ENCODE measurements at regions not wholly inside any gene's neighbourhood (a gene's known extent, or its start where the extent isn't known, plus 50 kb on each side); places are given as distances from the start of the nearest gene placed in this dataset.

GRCh38 chr9:90256345-90256744 lies 386.3 kb downstream of the DIRAS2 start:
- DNase-seq (ENCODE audit: extremely low read depth in 1 of 2, low read depth in 1 of 2) = no peak

- no peak for DNase-seq (ENCODE audit: extremely low read depth in 1 of 2, low read depth in 1 of 2)
Measured at GRCh38 chr9:90259311-90260246, 383.0 kb downstream of the DIRAS2 start.

GRCh38 chr9:90261698-90262097 lies 380.9 kb downstream of the DIRAS2 start:
- DNase-seq (ENCODE audit: extremely low read depth in 1 of 2, low read depth in 1 of 2) = no peak

- no peak for DNase-seq (ENCODE audit: extremely low read depth in 1 of 2, low read depth in 1 of 2)
Measured at GRCh38 chr9:90268613-90269012, 374.0 kb downstream of the DIRAS2 start.

GRCh38 chr9:90271707-90272106 lies 370.9 kb downstream of the DIRAS2 start:
- DNase-seq (ENCODE audit: extremely low read depth in 1 of 2, low read depth in 1 of 2) = no peak

- no peak for DNase-seq (ENCODE audit: extremely low read depth in 1 of 2, low read depth in 1 of 2)
Measured at GRCh38 chr9:90274725-90275124, 367.9 kb downstream of the DIRAS2 start.

- DNase-seq (ENCODE audit: extremely low read depth in 1 of 2, low read depth in 1 of 2) = no peak
Measured at GRCh38 chr9:90285946-90286345, 356.7 kb downstream of the DIRAS2 start.

- no peak for DNase-seq (ENCODE audit: extremely low read depth in 1 of 2, low read depth in 1 of 2)
Measured at GRCh38 chr9:90287567-90288274, 354.9 kb downstream of the DIRAS2 start.

GRCh38 chr9:90288275-90288639 lies 354.4 kb downstream of the DIRAS2 start:
- no peak for DNase-seq (ENCODE audit: extremely low read depth in 1 of 2, low read depth in 1 of 2)

GRCh38 chr9:90290716-90291485 lies 351.7 kb downstream of the DIRAS2 start:
- no peak for DNase-seq (ENCODE audit: extremely low read depth in 1 of 2, low read depth in 1 of 2)

- DNase-seq (ENCODE audit: extremely low read depth in 1 of 2, low read depth in 1 of 2) = no peak
Measured at GRCh38 chr9:90296539-90296938, 346.1 kb downstream of the DIRAS2 start.

GRCh38 chr9:90299968-90300367 lies 342.7 kb downstream of the DIRAS2 start:
- no peak for DNase-seq (ENCODE audit: extremely low read depth in 1 of 2, low read depth in 1 of 2)

GRCh38 chr9:90300611-90301276 lies 341.9 kb downstream of the DIRAS2 start:
- no peak for DNase-seq (ENCODE audit: extremely low read depth in 1 of 2, low read depth in 1 of 2)

- no peak for DNase-seq (ENCODE audit: extremely low read depth in 1 of 2, low read depth in 1 of 2)
Measured at GRCh38 chr9:90301277-90301653, 341.4 kb downstream of the DIRAS2 start.

- no peak for DNase-seq (ENCODE audit: extremely low read depth in 1 of 2, low read depth in 1 of 2)
Measured at GRCh38 chr9:90303655-90304054, 339.0 kb downstream of the DIRAS2 start.

GRCh38 chr9:90306158-90306557 lies 336.5 kb downstream of the DIRAS2 start:
- DNase-seq (ENCODE audit: extremely low read depth in 1 of 2, low read depth in 1 of 2) = no peak

GRCh38 chr9:90307167-90307833 lies 335.3 kb downstream of the DIRAS2 start:
- DNase-seq (ENCODE audit: extremely low read depth in 1 of 2, low read depth in 1 of 2) = no peak

- no peak for DNase-seq (ENCODE audit: extremely low read depth in 1 of 2, low read depth in 1 of 2)
Measured at GRCh38 chr9:90307891-90308290, 334.7 kb downstream of the DIRAS2 start.

GRCh38 chr9:90308691-90309090 lies 333.9 kb downstream of the DIRAS2 start:
- DNase-seq (ENCODE audit: extremely low read depth in 1 of 2, low read depth in 1 of 2) = no peak

GRCh38 chr9:90309809-90310520 lies 332.7 kb downstream of the DIRAS2 start:
- DNase-seq (ENCODE audit: extremely low read depth in 1 of 2, low read depth in 1 of 2) = no peak

Measured in stimulated activated CD8-positive, alpha-beta memory T cell treated with anti-CD3 and anti-CD28 coated beads, Interleukin-7, amount 100 ng/mL, for 48 hours (primary cell).